ENCODE measurements at regions not wholly inside any gene's neighbourhood (a gene's known extent, or its start where the extent isn't known, plus 50 kb on each side); places are given as distances from the start of the nearest gene placed in this dataset.

DNA sequence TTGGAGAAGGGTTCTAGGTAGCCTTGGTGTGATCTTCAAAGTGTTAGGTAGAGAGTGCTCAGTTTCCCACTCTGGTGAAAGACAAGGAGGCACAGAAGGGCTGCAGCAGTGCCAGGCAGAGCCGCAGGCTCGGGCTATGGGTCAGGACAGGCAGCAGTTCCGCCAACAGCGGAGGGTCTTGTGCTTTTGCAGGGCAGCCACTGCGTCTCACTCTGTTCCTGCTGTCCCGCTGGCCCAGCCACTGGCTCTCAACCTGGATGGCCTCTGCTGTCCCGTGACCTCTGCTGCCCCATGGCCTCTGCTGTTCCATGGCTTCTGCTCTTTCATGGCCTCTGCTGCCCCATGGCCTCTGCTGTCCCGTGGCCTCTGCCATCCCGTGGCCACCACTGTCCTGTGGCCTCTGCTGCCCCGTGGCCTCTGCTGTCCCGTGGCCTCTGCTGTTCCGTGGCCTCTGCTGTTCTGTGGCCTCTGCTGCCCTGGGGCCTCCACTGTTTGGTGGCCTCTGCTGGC lies 175.7 kb downstream of the URI1 start:
- no peaks in the 10 kb centered on the region for H3K36me3 ChIP-seq
- no peak overlapping the region for H3K4me3 ChIP-seq
- intact Hi-C loops (cut with DNase I) = no loop called here
- ATAC-seq = no peak
- H3K4me1 ChIP-seq = no peaks in the 10 kb centered on the region
- H3K27ac ChIP-seq = no peak overlapping the region
- no peak for DNase-seq
- peaks cover 1% of the 10 kb centered on the region for H3K27me3 ChIP-seq (ENCODE audit: low read depth)
- H3K9me3 ChIP-seq = no peaks in the 10 kb centered on the region
- TF ChIP-seq, protein P1, sequence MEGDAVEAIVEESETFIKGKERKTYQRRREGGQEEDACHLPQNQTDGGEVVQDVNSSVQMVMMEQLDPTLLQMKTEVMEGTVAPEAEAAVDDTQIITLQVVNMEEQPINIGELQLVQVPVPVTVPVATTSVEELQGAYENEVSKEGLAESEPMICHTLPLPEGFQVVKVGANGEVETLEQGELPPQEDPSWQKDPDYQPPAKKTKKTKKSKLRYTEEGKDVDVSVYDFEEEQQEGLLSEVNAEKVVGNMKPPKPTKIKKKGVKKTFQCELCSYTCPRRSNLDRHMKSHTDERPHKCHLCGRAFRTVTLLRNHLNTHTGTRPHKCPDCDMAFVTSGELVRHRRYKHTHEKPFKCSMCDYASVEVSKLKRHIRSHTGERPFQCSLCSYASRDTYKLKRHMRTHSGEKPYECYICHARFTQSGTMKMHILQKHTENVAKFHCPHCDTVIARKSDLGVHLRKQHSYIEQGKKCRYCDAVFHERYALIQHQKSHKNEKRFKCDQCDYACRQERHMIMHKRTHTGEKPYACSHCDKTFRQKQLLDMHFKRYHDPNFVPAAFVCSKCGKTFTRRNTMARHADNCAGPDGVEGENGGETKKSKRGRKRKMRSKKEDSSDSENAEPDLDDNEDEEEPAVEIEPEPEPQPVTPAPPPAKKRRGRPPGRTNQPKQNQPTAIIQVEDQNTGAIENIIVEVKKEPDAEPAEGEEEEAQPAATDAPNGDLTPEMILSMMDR (IDR thresholded peaks at IDR 0.05) = no peak

DNA sequence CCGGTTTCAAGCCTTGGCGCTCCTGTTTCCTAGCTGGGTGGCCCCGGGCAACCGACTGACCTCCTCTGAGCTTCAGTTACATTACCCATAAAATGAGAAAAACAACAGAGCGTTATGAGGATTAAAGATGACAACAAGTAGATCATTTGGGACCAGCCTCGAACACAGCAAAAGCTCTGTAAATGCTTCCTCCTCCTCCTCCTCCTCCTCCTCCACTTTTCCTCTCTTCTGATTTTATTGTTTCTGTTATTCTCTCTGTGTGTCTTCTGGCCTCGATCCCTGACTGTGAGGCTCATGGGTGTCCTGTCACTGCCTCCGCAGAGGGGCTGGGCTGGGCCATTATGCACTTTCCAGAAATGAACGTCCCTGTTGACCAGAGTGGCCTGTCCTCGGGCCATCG lies 176.2 kb downstream of the URI1 start:
- Histone ChIP-seq H3K27ac (no peak overlapping the region), H3K36me3 (no peaks in the 10 kb centered on the region), H3K4me3 (no peak overlapping the region), H3K4me1 (no peaks in the 10 kb centered on the region), H3K9me3 (no peaks in the 10 kb centered on the region), H3K27me3 (ENCODE audit: low read depth) (no peaks in the 10 kb centered on the region)
- DNase-seq (no peak), ATAC-seq (no peak)
- TF ChIP-seq, protein P1 (IDR thresholded peaks at IDR 0.05) = no peak
- intact Hi-C loops (cut with DNase I) = no loop called here

DNA sequence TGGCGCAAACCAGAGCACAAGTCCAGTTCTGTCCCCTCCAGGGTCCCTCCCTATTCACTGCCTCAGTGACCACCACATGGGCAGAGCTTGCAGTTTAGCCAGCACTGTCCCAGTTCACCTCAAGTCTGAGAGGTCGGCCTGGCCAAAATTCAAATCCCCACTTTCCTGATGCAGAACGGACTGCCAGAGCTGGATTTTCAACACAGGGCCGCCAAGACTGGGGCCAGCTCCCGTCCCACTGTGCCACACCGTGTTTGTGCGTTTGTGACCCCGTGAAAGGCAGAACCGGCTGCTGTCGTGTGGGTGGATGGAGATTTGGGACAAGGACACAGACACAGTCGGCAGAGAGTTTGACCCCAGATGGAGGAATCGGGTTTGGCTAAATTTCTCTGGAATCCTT lies 176.7 kb downstream of the URI1 start:
- Histone ChIP-seq H3K4me1 (no peaks in the 10 kb centered on the region), H3K36me3 (no peaks in the 10 kb centered on the region), H3K27ac (no peak overlapping the region), H3K27me3 (ENCODE audit: low read depth) (no peaks in the 10 kb centered on the region), H3K9me3 (no peaks in the 10 kb centered on the region), H3K4me3 (no peak overlapping the region)
- DNase-seq (no peak), ATAC-seq (no peak)
- intact Hi-C loops (cut with DNase I) = no loop called here
- TF ChIP-seq, protein P1 (IDR thresholded peaks at IDR 0.05) = no peak

DNA sequence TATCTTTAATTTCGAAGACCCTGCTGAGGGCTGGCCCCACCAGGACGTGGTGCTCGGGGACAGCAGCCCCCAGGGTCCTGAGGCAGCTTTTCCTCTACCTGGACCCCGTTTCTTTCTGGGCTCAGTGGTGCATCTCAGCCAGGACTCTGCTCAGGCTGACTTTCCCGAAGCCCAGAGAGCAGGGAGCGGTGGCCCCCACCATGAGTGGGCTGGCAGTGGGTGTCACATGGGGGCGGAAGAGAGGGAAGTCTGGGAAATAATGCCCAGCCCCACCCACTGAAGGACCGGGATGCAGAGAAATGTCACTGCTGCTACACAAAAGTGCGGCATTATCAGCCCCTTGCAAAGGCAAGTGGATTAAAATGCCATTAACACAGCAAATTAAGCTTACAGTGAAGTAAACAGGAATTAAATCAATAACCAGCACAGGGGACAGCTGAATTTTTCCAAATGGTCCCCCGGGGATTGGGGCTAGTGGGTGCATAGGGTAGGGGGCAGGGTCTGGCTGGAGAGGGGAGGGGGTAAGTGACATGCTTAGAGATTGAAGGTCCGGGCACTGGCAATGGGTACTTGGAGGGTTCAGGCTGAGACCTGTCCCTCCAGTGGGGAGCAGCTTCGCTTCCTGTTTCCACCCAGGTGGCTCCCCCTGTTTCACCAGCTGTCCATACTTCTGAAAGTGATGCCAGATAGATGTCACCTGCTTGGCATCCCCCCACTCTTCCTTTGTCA lies 177.3 kb downstream of the URI1 start:
- intact Hi-C loops (cut with DNase I) = no loop called here
- Histone ChIP-seq H3K4me1 (no peaks in the 10 kb centered on the region), H3K27me3 (ENCODE audit: low read depth) (no peaks in the 10 kb centered on the region), H3K9me3 (no peaks in the 10 kb centered on the region), H3K27ac (no peak overlapping the region), H3K36me3 (no peaks in the 10 kb centered on the region), H3K4me3 (no peak overlapping the region)
- DNase-seq = no peak
- no peak for ATAC-seq
- TF ChIP-seq, protein P1 (IDR thresholded peaks at IDR 0.05) = no peak

DNA sequence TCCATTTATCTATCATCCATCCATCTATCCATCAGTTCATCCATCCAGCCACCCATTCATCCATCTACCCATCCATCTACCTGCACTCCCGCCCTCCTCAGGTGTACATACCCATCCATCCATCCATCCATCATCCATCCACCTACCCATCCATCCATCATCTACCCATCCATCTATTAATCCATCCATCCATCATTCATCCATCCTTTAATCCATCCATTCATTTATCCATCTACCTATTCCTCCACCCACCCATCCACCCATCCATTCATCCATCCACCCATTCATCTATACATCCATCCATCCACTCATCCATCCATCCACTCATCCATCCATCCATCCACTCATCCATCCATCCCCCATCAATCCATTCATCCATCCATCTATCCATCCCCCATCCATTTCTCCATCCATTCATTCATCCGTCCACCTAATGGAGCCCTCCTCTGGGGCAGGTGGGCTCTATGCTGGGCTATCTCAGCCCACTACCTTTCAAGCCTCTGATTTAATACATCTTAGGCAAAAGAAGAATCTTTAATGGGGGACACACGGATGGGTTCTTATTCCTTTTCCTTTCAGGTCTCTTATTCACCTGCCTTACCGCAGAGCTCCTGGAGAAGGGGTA lies 178.9 kb downstream of the URI1 start:
- intact Hi-C loops (cut with DNase I) = no loop called here
- no peak overlapping the region for H3K27ac ChIP-seq
- ATAC-seq (no peak), DNase-seq (no peak)
- no peaks in the 10 kb centered on the region for H3K9me3 ChIP-seq
- H3K4me1 ChIP-seq = no peaks in the 10 kb centered on the region
- H3K27me3 ChIP-seq (ENCODE audit: low read depth) = no peaks in the 10 kb centered on the region
- H3K36me3 ChIP-seq = no peaks in the 10 kb centered on the region
- TF ChIP-seq, protein P1 (IDR thresholded peaks at IDR 0.05) = no peak
- no peak overlapping the region for H3K4me3 ChIP-seq

Data from lower lobe of right lung (tissue), 2 donors.